Inflammatory macrophage (primary cell): ENCODE measurements at regions not wholly inside any gene's neighbourhood (a gene's known extent, or its start where the extent isn't known, plus 50 kb on each side); places are given as distances from the start of the nearest gene placed in this dataset.
"Not testable (repeated sequence)": the region's sequence is repeated elsewhere in the genome, so short reads cannot be mapped to it uniquely, and the experiment has no call there.

Source experiments
- DNase-seq, 2 donors: peaks; one replicate each; pipeline ENCODE4 v3.0.0-alpha.2; 2020 to 2022

- DNase-seq: no peak
These were observed 718.7 kb upstream of the SGO1 start for GRCh38 chr3:20904671-20905070.

- DNase-seq: no peak
These were observed 713.0 kb upstream of the SGO1 start for GRCh38 chr3:20898962-20899361.

- DNase-seq: no peak
These were observed 704.1 kb upstream of the SGO1 start for GRCh38 chr3:20890111-20890519.

GRCh38 chr3:20878691-20879090, 692.7 kb upstream of the SGO1 start:
- no peak for DNase-seq

GRCh38 chr3:20873235-20873634, 687.2 kb upstream of the SGO1 start:
- DNase-seq: no peak

GRCh38 chr3:20870106-20870899, 684.3 kb upstream of the SGO1 start:
- DNase-seq: no peak

GRCh38 chr3:20865803-20866202, 679.8 kb upstream of the SGO1 start:
- DNase-seq: no peak

GRCh38 chr3:20861454-20861853, 675.4 kb upstream of the SGO1 start:
- no peak for DNase-seq

GRCh38 chr3:20857636-20858035, 671.6 kb upstream of the SGO1 start:
- DNase-seq: no peak

GRCh38 chr3:20853890-20854289, 667.9 kb upstream of the SGO1 start:
- no peak for DNase-seq

- no peak for DNase-seq
These were observed 666.7 kb upstream of the SGO1 start for GRCh38 chr3:20852712-20853111.

- DNase-seq: no peak
These were observed 664.0 kb upstream of the SGO1 start for GRCh38 chr3:20849975-20850374.

GRCh38 chr3:20846832-20847231, 660.8 kb upstream of the SGO1 start:
- DNase-seq: no peak

GRCh38 chr3:20846066-20846465, 660.1 kb upstream of the SGO1 start:
- DNase-seq: no peak

- no peak for DNase-seq
These were observed 658.8 kb upstream of the SGO1 start for GRCh38 chr3:20844851-20845250.

- DNase-seq: no peak
These were observed 656.8 kb upstream of the SGO1 start for GRCh38 chr3:20842594-20843436.

GRCh38 chr3:20842002-20842401, 656.0 kb upstream of the SGO1 start:
- no peak for DNase-seq

- DNase-seq: no peak
These were observed 651.8 kb upstream of the SGO1 start for GRCh38 chr3:20837676-20838302.

GRCh38 chr3:20836801-20837200, 650.8 kb upstream of the SGO1 start:
- DNase-seq: no peak

- no peak for DNase-seq
These were observed 647.0 kb upstream of the SGO1 start for GRCh38 chr3:20832963-20833362.

GRCh38 chr3:20822251-20822650, 636.2 kb upstream of the SGO1 start:
- no peak for DNase-seq

- not testable (repeated sequence) for DNase-seq
These were observed 634.9 kb upstream of the SGO1 start for GRCh38 chr3:20820872-20821271.

GRCh38 chr3:20811631-20812030, 625.6 kb upstream of the SGO1 start:
- DNase-seq: no peak

- DNase-seq: no peak
These were observed 625.0 kb upstream of the SGO1 start for GRCh38 chr3:20811006-20811405.
